ENCODE measurements at regions not wholly inside any gene's neighbourhood (a gene's known extent, or its start where the extent isn't known, plus 50 kb on each side); places are given as distances from the start of the nearest gene placed in this dataset. TPM values are rescaled to one million over a fixed set of nuclear protein-coding genes. Genes with fewer than 3 reads are reported as not detected.

DNA sequence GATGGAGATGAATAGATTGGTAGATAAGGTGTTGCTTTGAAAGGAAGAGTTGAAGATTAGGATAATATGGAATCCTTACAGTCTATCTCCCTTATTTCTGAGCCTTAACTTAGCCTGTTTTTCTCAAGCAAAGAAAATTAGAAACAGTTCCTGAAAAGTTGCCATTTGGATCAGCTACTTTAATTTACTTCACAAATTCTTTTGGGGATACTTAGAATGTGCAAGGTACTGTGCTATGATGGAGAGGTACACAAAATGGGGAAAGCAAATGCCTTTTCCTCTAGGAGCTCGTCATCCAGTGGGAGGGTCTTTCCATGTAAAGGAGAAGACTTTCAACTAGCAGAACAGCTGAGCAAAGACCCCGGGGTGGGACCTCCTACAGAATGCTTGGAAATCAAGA is 51.1 kb upstream of the SMARCA2 start:
- no peaks in the 10 kb centered on the region for H3K9me3 ChIP-seq (replicated peaks; ENCODE audit: control insufficient read depth, insufficient read depth, low read length)
- ChIA-PET CTCF (interaction anchor here (0.6 kb wide), 1 partner anchor 24 kb away, joined by 3 read pairs; no protein-coding TSS in a partner anchor), POLR2A (no interaction called here)
- H4K20me1 ChIP-seq (replicated peaks; ENCODE audit: control insufficient read depth, extremely low read depth, insufficient read depth, low read length), result no peaks in the 10 kb centered on the region
- no peaks in the 10 kb centered on the region for H3K36me3 ChIP-seq (ENCODE audit: control insufficient read depth in 2 of 2, extremely low read depth in 1 of 2, insufficient read depth in 2 of 2, low read length in 2 of 2)
- H3K9me1 ChIP-seq (replicated peaks; ENCODE audit: control insufficient read depth, extremely low read depth, insufficient read depth, low read length), result no peaks in the 10 kb centered on the region
- no peak overlapping the region for H3K27ac ChIP-seq (ENCODE audit: insufficient read depth, low read depth, low read length)
- H2AFZ ChIP-seq (ENCODE audit: low read depth, low read length), result no peak overlapping the region
- TF ChIP-seq MYC (IDR thresholded peaks at IDR 0.05; ENCODE audit: low read depth, low read length) (no peak), GATA2 (IDR thresholded peaks at IDR 0.05; ENCODE audit: insufficient read depth, insufficient read length, low read depth, low read length) (no peak), EZH2 (IDR thresholded peaks at IDR 0.05; ENCODE audit: borderline replicate concordance, low read depth, low read length, severe bottlenecking) (no peak), POLR2A (IDR thresholded peaks at IDR 0.05; ENCODE audit: low read depth, low read length) (no peak), JUN (IDR thresholded peaks at IDR 0.05; ENCODE audit: borderline replicate concordance, insufficient read depth, insufficient read length, low read depth) (no peak), FOS (IDR thresholded peaks at IDR 0.05; ENCODE audit: borderline replicate concordance, insufficient read depth, low read length) (no peak), POLR2AphosphoS5 (IDR thresholded peaks at IDR 0.05; ENCODE audit: insufficient read depth, low read depth, low read length) (no peak)
- TF ChIP-seq, protein P1, sequence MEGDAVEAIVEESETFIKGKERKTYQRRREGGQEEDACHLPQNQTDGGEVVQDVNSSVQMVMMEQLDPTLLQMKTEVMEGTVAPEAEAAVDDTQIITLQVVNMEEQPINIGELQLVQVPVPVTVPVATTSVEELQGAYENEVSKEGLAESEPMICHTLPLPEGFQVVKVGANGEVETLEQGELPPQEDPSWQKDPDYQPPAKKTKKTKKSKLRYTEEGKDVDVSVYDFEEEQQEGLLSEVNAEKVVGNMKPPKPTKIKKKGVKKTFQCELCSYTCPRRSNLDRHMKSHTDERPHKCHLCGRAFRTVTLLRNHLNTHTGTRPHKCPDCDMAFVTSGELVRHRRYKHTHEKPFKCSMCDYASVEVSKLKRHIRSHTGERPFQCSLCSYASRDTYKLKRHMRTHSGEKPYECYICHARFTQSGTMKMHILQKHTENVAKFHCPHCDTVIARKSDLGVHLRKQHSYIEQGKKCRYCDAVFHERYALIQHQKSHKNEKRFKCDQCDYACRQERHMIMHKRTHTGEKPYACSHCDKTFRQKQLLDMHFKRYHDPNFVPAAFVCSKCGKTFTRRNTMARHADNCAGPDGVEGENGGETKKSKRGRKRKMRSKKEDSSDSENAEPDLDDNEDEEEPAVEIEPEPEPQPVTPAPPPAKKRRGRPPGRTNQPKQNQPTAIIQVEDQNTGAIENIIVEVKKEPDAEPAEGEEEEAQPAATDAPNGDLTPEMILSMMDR (IDR thresholded peaks at IDR 0.05; ENCODE audit: extremely low read depth in 1 of 2, insufficient read depth in 1 of 2, low read depth in 1 of 2, low read length in 2 of 2), result no peak
- TF ChIP-seq, protein P2, sequence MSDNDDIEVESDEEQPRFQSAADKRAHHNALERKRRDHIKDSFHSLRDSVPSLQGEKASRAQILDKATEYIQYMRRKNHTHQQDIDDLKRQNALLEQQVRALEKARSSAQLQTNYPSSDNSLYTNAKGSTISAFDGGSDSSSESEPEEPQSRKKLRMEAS (IDR thresholded peaks at IDR 0.05; ENCODE audit: insufficient read depth, insufficient read length), result no peak
- no peaks in the 10 kb centered on the region for H3K79me2 ChIP-seq (ENCODE audit: control insufficient read depth, insufficient read depth, low read length)
- no peak overlapping the region for H3K9ac ChIP-seq (replicated peaks; ENCODE audit: extremely low read depth, insufficient read depth, low read length)
- H3K4me1 ChIP-seq (ENCODE audit: control insufficient read depth, extremely low read depth, insufficient read depth, low read length), result no peaks in the 10 kb centered on the region
- intact Hi-C loops (cut with micrococcal nuclease), result no loop called here
- no peak overlapping the region for H3K4me2 ChIP-seq (ENCODE audit: insufficient read depth, low read length)
- H3K4me3 ChIP-seq (replicated peaks in 1 of 3; ENCODE audit: insufficient read depth in 1 of 3, low read depth in 1 of 3, low read length in 3 of 3), result no peak overlapping the region
- no peak for FAIRE-seq
- no peak for DNase-seq (ENCODE audit: low read depth, low spot score)
- no peaks in the 10 kb centered on the region for H3K27me3 ChIP-seq (ENCODE audit: control insufficient read depth in 2 of 2, insufficient read depth in 2 of 2, low read length in 2 of 2)
- BruUV-seq (replicated peaks), result no TSS peak
- dilution Hi-C loops (cut with MboI; ENCODE audit: extremely low pct_ligation_motif_present, low sequenced_read_pairs), result no loop called here

Small RNA genes lying in the stretch of these regions (small RNA-seq; reads per million reads assigned to genes)
- gene RNA5SP279 (ENCODE audit: insufficient read depth, insufficient read length, low read depth, low replicate concordance), result not detected

All from endothelial cell of umbilical vein (primary cell).